Tibial artery (tissue), 4 donors: ENCODE measurements at regions not wholly inside any gene's neighbourhood (a gene's known extent, or its start where the extent isn't known, plus 50 kb on each side); places are given as distances from the start of the nearest gene placed in this dataset.

Experiments used
- DNase-seq, 2 donors: peaks; one replicate each; pipeline ENCODE4 v3.0.0-alpha.2; 2019
- H3K27ac ChIP-seq, 2 donors: fragments of 200-600 bp; sonication (generic) in 1 of 2; 1 replicate in 1 of 2; 2 replicates in 1 of 2; pipeline ENCODE4 v1.5.1; 2018 to 2019; ENCODE audit warnings: mild to moderate bottlenecking in 1 of 2
- H3K27me3 ChIP-seq, 2 donors: fragments of 200-600 bp; sonication (generic) in 1 of 2; one replicate each; pipeline versions ENCODE4 v1.5.1 to v1.6.0; 2016 to 2019
- H3K36me3 ChIP-seq, 3 donors: fragments of 200-600 bp; sonication (generic) in 2 of 3; one replicate each; pipeline ENCODE4 v1.5.1; 2016 to 2019; ENCODE audit warnings: mild to moderate bottlenecking in 2 of 3
- H3K4me1 ChIP-seq, 4 donors: fragments of 200-600 bp; sonication (generic) in 2 of 4; 1 replicate in 3 of 4; 2 replicates in 1 of 4; pipeline ENCODE4 v1.5.1; 2016 to 2019
- H3K4me3 ChIP-seq, 2 donors: fragments of 200-600 bp; sonication (generic) in 1 of 2; 1 replicate in 1 of 2; 2 replicates in 1 of 2; pipeline ENCODE4 v1.5.1; 2018 to 2019; ENCODE audit warnings: mild to moderate bottlenecking in 2 of 2
- H3K9me3 ChIP-seq, 3 donors: fragments of 200-600 bp; sonication (generic) in 1 of 3; one replicate each; pipeline ENCODE4 v1.5.1; 2016 to 2019
- intact Hi-C: fragments of 100-400 bp; cut with DNase I; formaldehyde crosslinking; loops from one replicate; pipeline ENCODE4 v1.15.0; 2023; ENCODE audit warnings: low total_unique reads
- TF ChIP-seq, protein P1 (sequence below), 2 experiments: fragments of 200-600 bp in 1 of 2; fragments of 450-650 bp in 1 of 2; IDR thresholded peaks; one replicate each; pipeline ENCODE4 v1.5.1; 2017 to 2019; ENCODE audit warnings: antibody characterized with exemption in 2 of 2, mild to moderate bottlenecking in 1 of 2, moderate library complexity in 1 of 2

DNA sequence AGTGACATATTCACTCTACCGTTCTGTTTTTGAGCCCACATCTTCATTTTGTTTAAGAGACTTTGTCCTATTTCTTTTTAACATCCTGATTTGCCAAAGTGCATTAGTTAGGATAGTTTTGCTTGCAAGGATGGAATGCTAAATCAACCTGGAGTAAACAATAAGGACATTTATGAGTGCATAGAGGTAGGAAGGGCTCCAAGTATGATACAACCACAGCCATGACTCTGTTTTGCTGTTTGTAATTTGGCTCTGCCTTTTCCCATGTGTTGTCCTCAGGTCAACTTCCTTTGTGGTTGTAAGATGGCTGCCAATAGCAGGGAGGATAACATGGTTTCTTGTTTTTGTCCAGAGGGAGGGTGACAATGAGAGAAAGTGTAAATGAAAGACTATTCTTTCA is 66.4 kb upstream of the GOLIM4 start:
- no peak overlapping the region for H3K4me3 ChIP-seq
- no peaks in the 10 kb centered on the region for H3K27me3 ChIP-seq
- no peak for DNase-seq
- TF ChIP-seq, protein P1, sequence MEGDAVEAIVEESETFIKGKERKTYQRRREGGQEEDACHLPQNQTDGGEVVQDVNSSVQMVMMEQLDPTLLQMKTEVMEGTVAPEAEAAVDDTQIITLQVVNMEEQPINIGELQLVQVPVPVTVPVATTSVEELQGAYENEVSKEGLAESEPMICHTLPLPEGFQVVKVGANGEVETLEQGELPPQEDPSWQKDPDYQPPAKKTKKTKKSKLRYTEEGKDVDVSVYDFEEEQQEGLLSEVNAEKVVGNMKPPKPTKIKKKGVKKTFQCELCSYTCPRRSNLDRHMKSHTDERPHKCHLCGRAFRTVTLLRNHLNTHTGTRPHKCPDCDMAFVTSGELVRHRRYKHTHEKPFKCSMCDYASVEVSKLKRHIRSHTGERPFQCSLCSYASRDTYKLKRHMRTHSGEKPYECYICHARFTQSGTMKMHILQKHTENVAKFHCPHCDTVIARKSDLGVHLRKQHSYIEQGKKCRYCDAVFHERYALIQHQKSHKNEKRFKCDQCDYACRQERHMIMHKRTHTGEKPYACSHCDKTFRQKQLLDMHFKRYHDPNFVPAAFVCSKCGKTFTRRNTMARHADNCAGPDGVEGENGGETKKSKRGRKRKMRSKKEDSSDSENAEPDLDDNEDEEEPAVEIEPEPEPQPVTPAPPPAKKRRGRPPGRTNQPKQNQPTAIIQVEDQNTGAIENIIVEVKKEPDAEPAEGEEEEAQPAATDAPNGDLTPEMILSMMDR (IDR thresholded peaks at IDR 0.05) = no peak
- H3K36me3 ChIP-seq = no peaks in the 10 kb centered on the region
- no peaks in the 10 kb centered on the region for H3K4me1 ChIP-seq
- intact Hi-C loops = loop anchor here (5.0 kb wide), 1 partner anchor 115 kb away; no protein-coding TSS in a partner anchor
- no peaks in the 10 kb centered on the region for H3K9me3 ChIP-seq
- no peak overlapping the region for H3K27ac ChIP-seq

DNA sequence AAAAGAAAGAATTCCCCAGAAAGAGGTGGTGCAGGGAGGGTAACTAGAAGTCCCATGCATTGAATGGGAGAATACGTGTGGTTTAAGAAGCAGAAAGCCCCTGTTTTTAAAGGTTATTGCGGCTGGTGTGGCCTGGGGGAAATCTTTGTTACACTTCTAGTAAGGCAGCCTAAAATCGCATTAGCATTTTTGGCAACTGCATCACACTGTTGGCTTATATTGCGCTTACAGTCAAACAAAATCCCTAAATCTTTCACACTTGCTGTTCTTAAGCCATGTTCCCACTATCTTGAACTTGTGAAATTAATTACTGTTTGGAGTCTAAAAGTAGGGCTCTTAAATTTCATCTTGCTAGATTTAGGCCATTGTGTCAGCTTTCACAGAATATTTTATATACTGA is 66.0 kb upstream of the GOLIM4 start:
- H3K27ac ChIP-seq = no peak overlapping the region
- H3K36me3 ChIP-seq = no peaks in the 10 kb centered on the region
- H3K27me3 ChIP-seq = no peaks in the 10 kb centered on the region
- intact Hi-C loops = loop anchor here (5.0 kb wide), 1 partner anchor 114 kb away; no protein-coding TSS in a partner anchor
- no peaks in the 10 kb centered on the region for H3K9me3 ChIP-seq
- no peaks in the 10 kb centered on the region for H3K4me1 ChIP-seq
- no peak overlapping the region for H3K4me3 ChIP-seq
- no peak for DNase-seq
- TF ChIP-seq, protein P1 (IDR thresholded peaks at IDR 0.05) = no peak

DNA sequence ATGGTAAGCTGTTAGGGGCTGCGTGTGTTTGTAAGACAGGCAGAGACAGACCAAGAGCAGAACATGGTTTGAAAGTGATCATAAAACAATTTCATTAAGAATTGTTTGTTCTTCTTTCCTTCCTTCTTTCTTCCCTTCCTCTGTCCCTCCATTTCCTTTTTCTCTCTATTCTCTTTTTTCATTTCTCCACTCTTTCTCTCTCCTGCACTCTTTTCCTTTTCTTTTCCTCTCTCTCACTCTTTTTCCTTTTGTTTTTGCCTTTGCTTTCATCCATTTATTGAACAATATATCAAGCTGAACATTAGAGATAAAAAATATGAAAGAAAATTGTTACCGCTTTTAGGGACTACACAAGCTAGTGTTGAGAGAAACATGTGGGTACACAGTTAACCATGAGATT is 62.2 kb upstream of the GOLIM4 start:
- H3K27ac ChIP-seq = no peak overlapping the region
- no peaks in the 10 kb centered on the region for H3K36me3 ChIP-seq
- peaks cover 0 to 5% of the 10 kb centered on the region in 2 donors for H3K27me3 ChIP-seq
- H3K9me3 ChIP-seq = peaks cover 0 to 2% (median 0%) of the 10 kb centered on the region in 3 donors
- no peak overlapping the region for H3K4me3 ChIP-seq
- no peak for DNase-seq
- H3K4me1 ChIP-seq = no peaks in the 10 kb centered on the region
- TF ChIP-seq, protein P1 (IDR thresholded peaks at IDR 0.05) = no peak
- intact Hi-C loops = no loop called here

DNA sequence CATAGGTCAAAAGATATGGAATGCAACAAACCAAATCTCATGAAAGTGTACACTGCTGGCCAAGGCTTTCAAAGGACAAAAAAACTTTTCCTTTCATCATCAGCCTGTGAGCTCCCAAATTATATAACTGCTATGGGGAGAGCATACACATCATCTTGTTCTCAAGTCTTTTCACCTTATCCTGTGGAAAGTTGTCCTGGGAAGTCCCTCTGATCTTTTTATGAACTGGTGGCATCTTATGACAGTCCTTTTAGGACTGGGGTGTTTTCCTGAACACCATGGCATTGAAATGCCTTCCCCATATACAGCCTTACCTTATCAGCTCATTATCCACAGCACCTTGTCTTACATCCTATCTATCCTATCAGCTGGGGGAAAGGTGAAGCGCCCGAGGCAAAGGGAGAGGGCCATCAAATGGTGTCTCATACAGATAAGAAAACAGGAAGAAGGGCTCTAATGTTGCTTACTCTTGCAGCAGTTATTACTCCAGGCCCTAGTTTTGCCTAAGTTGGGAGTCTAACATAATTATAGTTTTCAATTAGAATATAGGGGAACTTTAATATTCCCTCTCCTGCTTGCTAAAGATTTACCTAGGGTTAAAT is 61.5 kb upstream of the GOLIM4 start:
- TF ChIP-seq, protein P1 (IDR thresholded peaks at IDR 0.05) = no peak
- no peaks in the 10 kb centered on the region for H3K4me1 ChIP-seq
- H3K36me3 ChIP-seq = no peaks in the 10 kb centered on the region
- intact Hi-C loops = no loop called here
- H3K27me3 ChIP-seq = peaks cover 0 to 5% of the 10 kb centered on the region in 2 donors
- no peak overlapping the region for H3K4me3 ChIP-seq
- no peak overlapping the region for H3K27ac ChIP-seq
- no peak for DNase-seq
- peaks cover 0 to 9% (median 3%) of the 10 kb centered on the region in 3 donors for H3K9me3 ChIP-seq

DNA sequence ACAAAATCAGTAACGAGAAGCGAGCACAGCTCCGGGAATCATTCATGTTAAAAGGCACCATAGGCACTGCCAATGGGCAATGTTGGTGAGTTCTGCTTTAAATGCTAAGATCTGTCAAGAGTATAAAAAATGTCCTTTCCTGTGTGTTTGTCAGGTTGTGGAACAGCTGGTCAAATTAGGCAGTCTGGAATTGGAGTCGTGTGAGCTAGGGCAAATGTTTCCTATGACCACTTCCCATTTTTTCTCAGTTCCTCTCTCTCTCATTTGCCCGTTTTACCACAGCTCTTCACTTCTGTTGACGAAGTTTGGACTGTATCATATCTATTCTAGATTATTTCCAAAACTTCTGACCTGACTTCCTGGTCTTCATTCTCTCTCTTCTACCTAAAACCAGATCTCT is 60.8 kb upstream of the GOLIM4 start:
- no peak for DNase-seq
- intact Hi-C loops = no loop called here
- no peak overlapping the region for H3K27ac ChIP-seq
- H3K27me3 ChIP-seq = peaks cover 0 to 5% of the 10 kb centered on the region in 2 donors
- no peaks in the 10 kb centered on the region for H3K36me3 ChIP-seq
- H3K4me3 ChIP-seq = no peak overlapping the region
- TF ChIP-seq, protein P1 (IDR thresholded peaks at IDR 0.05) = no peak
- peaks cover 0 to 14% (median 3%) of the 10 kb centered on the region in 3 donors for H3K9me3 ChIP-seq
- no peaks in the 10 kb centered on the region for H3K4me1 ChIP-seq
